ENCODE measurements at regions not wholly inside any gene's neighbourhood (a gene's known extent, or its start where the extent isn't known, plus 50 kb on each side); places are given as distances from the start of the nearest gene placed in this dataset.

- H3K36me3 ChIP-seq (ENCODE audit: control insufficient read depth, insufficient read depth, low read length), result no peaks in the 10 kb centered on the region
- no peaks in the 10 kb centered on the region for H3K4me1 ChIP-seq (ENCODE audit: control insufficient read depth, insufficient read depth, low read length)
- no peaks in the 10 kb centered on the region for H3K27me3 ChIP-seq (ENCODE audit: control insufficient read depth, insufficient read depth, low read length)
- no peak overlapping the region for H3K4me3 ChIP-seq (ENCODE audit: low read depth, low read length)
- no peak overlapping the region for H3K9ac ChIP-seq (ENCODE audit: low read depth, low read length)
- H3K9me3 ChIP-seq (ENCODE audit: control insufficient read depth, insufficient read depth, low read length), result no peaks in the 10 kb centered on the region
Measured at GRCh38 chr1:221611656-221612046, 130.2 kb downstream of the DUSP10 start.

- Histone ChIP-seq H3K9ac (ENCODE audit: low read depth, low read length) (no peak overlapping the region), H3K27me3 (ENCODE audit: control insufficient read depth, insufficient read depth, low read length) (no peaks in the 10 kb centered on the region), H3K36me3 (ENCODE audit: control insufficient read depth, insufficient read depth, low read length) (no peaks in the 10 kb centered on the region), H3K4me3 (ENCODE audit: low read depth, low read length) (no peak overlapping the region), H3K4me1 (ENCODE audit: control insufficient read depth, insufficient read depth, low read length) (no peaks in the 10 kb centered on the region), H3K9me3 (ENCODE audit: control insufficient read depth, insufficient read depth, low read length) (no peaks in the 10 kb centered on the region)
Measured at GRCh38 chr1:221612047-221612777, 129.7 kb downstream of the DUSP10 start.

GRCh38 chr1:221620437-221621384 is 121.2 kb downstream of the DUSP10 start:
- Histone ChIP-seq H3K9ac (ENCODE audit: low read depth, low read length) (no peak overlapping the region), H3K4me3 (ENCODE audit: low read depth, low read length) (no peak overlapping the region), H3K4me1 (ENCODE audit: control insufficient read depth, insufficient read depth, low read length) (no peaks in the 10 kb centered on the region), H3K27me3 (ENCODE audit: control insufficient read depth, insufficient read depth, low read length) (no peaks in the 10 kb centered on the region), H3K36me3 (ENCODE audit: control insufficient read depth, insufficient read depth, low read length) (no peaks in the 10 kb centered on the region), H3K9me3 (ENCODE audit: control insufficient read depth, insufficient read depth, low read length) (no peaks in the 10 kb centered on the region)

- no peak overlapping the region for H3K9ac ChIP-seq (ENCODE audit: low read depth, low read length)
Measured at GRCh38 chr1:221621683-221622082, 120.2 kb downstream of the DUSP10 start.

GRCh38 chr1:221622389-221622788 is 119.5 kb downstream of the DUSP10 start:
- no peaks in the 10 kb centered on the region for H3K4me1 ChIP-seq (ENCODE audit: control insufficient read depth, insufficient read depth, low read length)
- H3K4me3 ChIP-seq (ENCODE audit: low read depth, low read length), result no peak overlapping the region
- H3K27me3 ChIP-seq (ENCODE audit: control insufficient read depth, insufficient read depth, low read length), result no peaks in the 10 kb centered on the region
- H3K9me3 ChIP-seq (ENCODE audit: control insufficient read depth, insufficient read depth, low read length), result no peaks in the 10 kb centered on the region
- H3K36me3 ChIP-seq (ENCODE audit: control insufficient read depth, insufficient read depth, low read length), result no peaks in the 10 kb centered on the region
- H3K9ac ChIP-seq (ENCODE audit: low read depth, low read length), result no peak overlapping the region

More at GRCh38 chr1:221621683-221622082, 120.2 kb downstream of the DUSP10 start:
- Histone ChIP-seq H3K4me3 (ENCODE audit: low read depth, low read length) (no peak overlapping the region), H3K9me3 (ENCODE audit: control insufficient read depth, insufficient read depth, low read length) (no peaks in the 10 kb centered on the region), H3K27me3 (ENCODE audit: control insufficient read depth, insufficient read depth, low read length) (no peaks in the 10 kb centered on the region), H3K4me1 (ENCODE audit: control insufficient read depth, insufficient read depth, low read length) (no peaks in the 10 kb centered on the region), H3K36me3 (ENCODE audit: control insufficient read depth, insufficient read depth, low read length) (no peaks in the 10 kb centered on the region)

GRCh38 chr1:221625026-221625425 is 116.9 kb downstream of the DUSP10 start:
- H3K36me3 ChIP-seq (ENCODE audit: control insufficient read depth, insufficient read depth, low read length), result no peaks in the 10 kb centered on the region
- H3K4me1 ChIP-seq (ENCODE audit: control insufficient read depth, insufficient read depth, low read length), result no peaks in the 10 kb centered on the region
- no peaks in the 10 kb centered on the region for H3K9me3 ChIP-seq (ENCODE audit: control insufficient read depth, insufficient read depth, low read length)
- no peak overlapping the region for H3K9ac ChIP-seq (ENCODE audit: low read depth, low read length)
- H3K4me3 ChIP-seq (ENCODE audit: low read depth, low read length), result no peak overlapping the region
- H3K27me3 ChIP-seq (ENCODE audit: control insufficient read depth, insufficient read depth, low read length), result no peaks in the 10 kb centered on the region

- Histone ChIP-seq H3K27me3 (ENCODE audit: control insufficient read depth, insufficient read depth, low read length) (no peaks in the 10 kb centered on the region), H3K4me3 (ENCODE audit: low read depth, low read length) (no peak overlapping the region), H3K9me3 (ENCODE audit: control insufficient read depth, insufficient read depth, low read length) (no peaks in the 10 kb centered on the region), H3K4me1 (ENCODE audit: control insufficient read depth, insufficient read depth, low read length) (no peaks in the 10 kb centered on the region), H3K9ac (ENCODE audit: low read depth, low read length) (no peak overlapping the region), H3K36me3 (ENCODE audit: control insufficient read depth, insufficient read depth, low read length) (no peaks in the 10 kb centered on the region)
Measured at GRCh38 chr1:221626041-221626440, 115.8 kb downstream of the DUSP10 start.

GRCh38 chr1:221630236-221630635 is 111.7 kb downstream of the DUSP10 start:
- H3K36me3 ChIP-seq (ENCODE audit: control insufficient read depth, insufficient read depth, low read length), result no peaks in the 10 kb centered on the region
- no peak overlapping the region for H3K9ac ChIP-seq (ENCODE audit: low read depth, low read length)
- no peaks in the 10 kb centered on the region for H3K27me3 ChIP-seq (ENCODE audit: control insufficient read depth, insufficient read depth, low read length)
- no peaks in the 10 kb centered on the region for H3K4me1 ChIP-seq (ENCODE audit: control insufficient read depth, insufficient read depth, low read length)
- no peaks in the 10 kb centered on the region for H3K9me3 ChIP-seq (ENCODE audit: control insufficient read depth, insufficient read depth, low read length)
- no peak overlapping the region for H3K4me3 ChIP-seq (ENCODE audit: low read depth, low read length)

GRCh38 chr1:221631556-221631955 is 110.3 kb downstream of the DUSP10 start:
- H3K4me3 ChIP-seq (ENCODE audit: low read depth, low read length), result no peak overlapping the region

GRCh38 chr1:221632072-221632471 is 109.8 kb downstream of the DUSP10 start:
- Histone ChIP-seq H3K4me3 (ENCODE audit: low read depth, low read length) (no peak overlapping the region), H3K27me3 (ENCODE audit: control insufficient read depth, insufficient read depth, low read length) (no peaks in the 10 kb centered on the region), H3K36me3 (ENCODE audit: control insufficient read depth, insufficient read depth, low read length) (no peaks in the 10 kb centered on the region), H3K9me3 (ENCODE audit: control insufficient read depth, insufficient read depth, low read length) (no peaks in the 10 kb centered on the region), H3K4me1 (ENCODE audit: control insufficient read depth, insufficient read depth, low read length) (no peaks in the 10 kb centered on the region), H3K9ac (ENCODE audit: low read depth, low read length) (no peak overlapping the region)

More at GRCh38 chr1:221631556-221631955, 110.3 kb downstream of the DUSP10 start:
- H3K9me3 ChIP-seq (ENCODE audit: control insufficient read depth, insufficient read depth, low read length), result no peaks in the 10 kb centered on the region
- H3K9ac ChIP-seq (ENCODE audit: low read depth, low read length), result no peak overlapping the region
- no peaks in the 10 kb centered on the region for H3K27me3 ChIP-seq (ENCODE audit: control insufficient read depth, insufficient read depth, low read length)
- no peaks in the 10 kb centered on the region for H3K36me3 ChIP-seq (ENCODE audit: control insufficient read depth, insufficient read depth, low read length)
- H3K4me1 ChIP-seq (ENCODE audit: control insufficient read depth, insufficient read depth, low read length), result no peaks in the 10 kb centered on the region

GRCh38 chr1:221633841-221634409 is 108.0 kb downstream of the DUSP10 start:
- H3K4me3 ChIP-seq (ENCODE audit: low read depth, low read length), result no peak overlapping the region
- H3K36me3 ChIP-seq (ENCODE audit: control insufficient read depth, insufficient read depth, low read length), result no peaks in the 10 kb centered on the region
- no peaks in the 10 kb centered on the region for H3K27me3 ChIP-seq (ENCODE audit: control insufficient read depth, insufficient read depth, low read length)
- H3K4me1 ChIP-seq (ENCODE audit: control insufficient read depth, insufficient read depth, low read length), result no peaks in the 10 kb centered on the region
- H3K9me3 ChIP-seq (ENCODE audit: control insufficient read depth, insufficient read depth, low read length), result no peaks in the 10 kb centered on the region
- no peak overlapping the region for H3K9ac ChIP-seq (ENCODE audit: low read depth, low read length)
